BLaER1 (cell line): ENCODE measurements at regions not wholly inside any gene's neighbourhood (a gene's known extent, or its start where the extent isn't known, plus 50 kb on each side); places are given as distances from the start of the nearest gene placed in this dataset.

ENCODE experiments used
- H3K27ac ChIP-seq: shearing (Covaris generic); formaldehyde crosslinking; 2 replicates; pipeline ENCODE4 v1.8.1; 2022
- H3K27me3 ChIP-seq: shearing (Covaris generic); formaldehyde crosslinking; 2 replicates; pipeline ENCODE4 v1.8.1; 2022
- H3K36me3 ChIP-seq: shearing (Covaris generic); formaldehyde crosslinking; 2 replicates; pipeline ENCODE4 v1.8.1; 2022
- H3K4me1 ChIP-seq: shearing (Covaris generic); formaldehyde crosslinking; 2 replicates; pipeline ENCODE4 v1.8.1; 2022
- H3K4me2 ChIP-seq: shearing (Covaris generic); formaldehyde crosslinking; 2 replicates; pipeline ENCODE4 v1.8.1; 2022
- H3K4me3 ChIP-seq: shearing (Covaris generic); formaldehyde crosslinking; 2 replicates; pipeline ENCODE4 v1.8.1; 2022
- H3K9ac ChIP-seq: shearing (Covaris generic); formaldehyde crosslinking; 2 replicates; pipeline ENCODE4 v1.8.1; 2022
- H3K9me3 ChIP-seq: shearing (Covaris generic); formaldehyde crosslinking; 2 replicates; pipeline ENCODE4 v1.8.1; 2022
- H4K20me1 ChIP-seq: shearing (Covaris generic); formaldehyde crosslinking; 2 replicates; pipeline ENCODE4 v1.8.1; 2022
- Cebpa-rat ChIP-seq: shearing (Covaris generic); IDR thresholded peaks from 2 replicates; pipeline ENCODE4 v1.8.1; 2022

GRCh38 chr12:92593734-92594402 is 108.9 kb upstream of the PLEKHG7 start:
- H4K20me1 ChIP-seq: no peaks in the 10 kb centered on the region
- H3K27ac ChIP-seq: peak overlapping the region; percentile 70
- peaks cover 19% of the 10 kb centered on the region for H3K9me3 ChIP-seq
- TF ChIP-seq Cebpa-rat: no peak
- H3K27me3 ChIP-seq: no peaks in the 10 kb centered on the region
- H3K36me3 ChIP-seq: no peaks in the 10 kb centered on the region
- peak overlapping the region; percentile 5; the same call in 1 of the 2 replicates for H3K9ac ChIP-seq
- H3K4me3 ChIP-seq: peak overlapping the region; percentile 29
- H3K4me2 ChIP-seq: peak overlapping the region; percentile 72
- H3K4me1 ChIP-seq: peaks cover 38% of the 10 kb centered on the region

GRCh38 chr12:92585115-92585727 is 117.6 kb upstream of the PLEKHG7 start:
- H3K4me3 ChIP-seq: no peak overlapping the region
- H3K4me2 ChIP-seq: no peak overlapping the region
- TF ChIP-seq Cebpa-rat: no peak
- no peaks in the 10 kb centered on the region for H4K20me1 ChIP-seq
- H3K4me1 ChIP-seq: peaks cover 30% of the 10 kb centered on the region
- no peaks in the 10 kb centered on the region for H3K36me3 ChIP-seq
- H3K27ac ChIP-seq: no peak overlapping the region
- H3K9me3 ChIP-seq: peaks cover 25% of the 10 kb centered on the region
- H3K27me3 ChIP-seq: no peaks in the 10 kb centered on the region
- H3K9ac ChIP-seq: no peak overlapping the region

GRCh38 chr12:92583910-92584309 is 118.9 kb upstream of the PLEKHG7 start:
- no peak for TF ChIP-seq Cebpa-rat
- H3K9me3 ChIP-seq: peaks cover 25% of the 10 kb centered on the region
- no peaks in the 10 kb centered on the region for H3K36me3 ChIP-seq
- no peak overlapping the region for H3K27ac ChIP-seq
- H3K9ac ChIP-seq: no peak overlapping the region
- no peaks in the 10 kb centered on the region for H3K27me3 ChIP-seq
- no peak overlapping the region for H3K4me2 ChIP-seq
- H3K4me1 ChIP-seq: peaks cover 32% of the 10 kb centered on the region
- no peak overlapping the region for H3K4me3 ChIP-seq
- no peaks in the 10 kb centered on the region for H4K20me1 ChIP-seq

- TF ChIP-seq Cebpa-rat: no peak
- Histone ChIP-seq H3K36me3 (no peaks in the 10 kb centered on the region), H4K20me1 (no peaks in the 10 kb centered on the region), H3K27ac (no peak overlapping the region), H3K9me3 (peaks cover 28% of the 10 kb centered on the region), H3K27me3 (no peaks in the 10 kb centered on the region), H3K4me1 (peaks cover 32% of the 10 kb centered on the region), H3K4me2 (peak overlapping the region; percentile 82), H3K4me3 (no peak overlapping the region), H3K9ac (no peak overlapping the region)
Observed at GRCh38 chr12:92582893-92583292, 119.9 kb upstream of the PLEKHG7 start.

- Histone ChIP-seq H3K4me2 (peak overlapping the region; percentile 82), H3K9ac (no peak overlapping the region), H3K9me3 (peaks cover 28% of the 10 kb centered on the region), H3K27ac (peak overlapping the region; percentile 57), H3K36me3 (no peaks in the 10 kb centered on the region), H3K4me3 (no peak overlapping the region), H3K27me3 (no peaks in the 10 kb centered on the region), H3K4me1 (peaks cover 32% of the 10 kb centered on the region), H4K20me1 (no peaks in the 10 kb centered on the region)
- no peak for TF ChIP-seq Cebpa-rat
Observed at GRCh38 chr12:92582475-92582874, 120.3 kb upstream of the PLEKHG7 start.

GRCh38 chr12:92581604-92582003 is 121.2 kb upstream of the PLEKHG7 start:
- peak overlapping the region; percentile 26 for H3K4me3 ChIP-seq
- peak overlapping the region; percentile 57 for H3K27ac ChIP-seq
- H3K4me2 ChIP-seq: peak overlapping the region; percentile 82
- H3K9ac ChIP-seq: peak overlapping the region; percentile 27; the same call in 1 of the 2 replicates
- TF ChIP-seq Cebpa-rat: no peak
- H3K27me3 ChIP-seq: no peaks in the 10 kb centered on the region
- H3K4me1 ChIP-seq: peaks cover 32% of the 10 kb centered on the region
- no peaks in the 10 kb centered on the region for H4K20me1 ChIP-seq
- no peaks in the 10 kb centered on the region for H3K36me3 ChIP-seq
- peaks cover 23% of the 10 kb centered on the region for H3K9me3 ChIP-seq

- no peak overlapping the region for H3K9ac ChIP-seq
- peak overlapping the region; percentile 33 for H3K4me2 ChIP-seq
- peaks cover 7% of the 10 kb centered on the region; the same call in 1 of the 2 replicates for H3K9me3 ChIP-seq
- H4K20me1 ChIP-seq: no peaks in the 10 kb centered on the region
- peak overlapping the region; percentile 19; the same call in 1 of the 2 replicates for H3K27ac ChIP-seq
- H3K36me3 ChIP-seq: no peaks in the 10 kb centered on the region
- H3K4me1 ChIP-seq: peaks cover 29% of the 10 kb centered on the region
- TF ChIP-seq Cebpa-rat: no peak
- no peak overlapping the region for H3K4me3 ChIP-seq
- no peaks in the 10 kb centered on the region for H3K27me3 ChIP-seq
Observed at GRCh38 chr12:92574911-92575570, 127.7 kb upstream of the PLEKHG7 start.

- Histone ChIP-seq H3K36me3 (no peaks in the 10 kb centered on the region), H3K9me3 (peaks cover 7% of the 10 kb centered on the region; the same call in 1 of the 2 replicates), H4K20me1 (no peaks in the 10 kb centered on the region), H3K4me1 (peaks cover 34% of the 10 kb centered on the region), H3K27me3 (no peaks in the 10 kb centered on the region), H3K4me2 (0 out of 2 replicates have a peak overlapping the region, but pooled peaks have one; percentile 33), H3K4me3 (no peak overlapping the region), H3K9ac (no peak overlapping the region), H3K27ac (peak overlapping the region; percentile 19; the same call in 1 of the 2 replicates)
- no peak for TF ChIP-seq Cebpa-rat
Observed at GRCh38 chr12:92574051-92574783, 128.6 kb upstream of the PLEKHG7 start.

- Histone ChIP-seq H3K4me3 (no peak overlapping the region), H3K4me2 (no peak overlapping the region), H4K20me1 (no peaks in the 10 kb centered on the region), H3K36me3 (no peaks in the 10 kb centered on the region), H3K27me3 (no peaks in the 10 kb centered on the region), H3K27ac (no peak overlapping the region), H3K4me1 (peaks cover 34% of the 10 kb centered on the region), H3K9me3 (peaks cover 4% of the 10 kb centered on the region; the same call in 1 of the 2 replicates), H3K9ac (no peak overlapping the region)
- TF ChIP-seq Cebpa-rat: no peak
Observed at GRCh38 chr12:92573104-92573503, 129.7 kb upstream of the PLEKHG7 start.
